Endothelial cell of umbilical vein (primary cell): ENCODE measurements at regions not wholly inside any gene's neighbourhood (a gene's known extent, or its start where the extent isn't known, plus 50 kb on each side); places are given as distances from the start of the nearest gene placed in this dataset.

Source experiments
- BruUV-seq: library from RNA; stranded (reverse); fragments of 400-500 nt; replicated peaks from 2 replicates; lab custom pipeline; 2021; lab: Mats Ljungman, UMichigan
- CTCF ChIA-PET: fragments of 300-600, 350-600 bp; sonication (Branson Sonifier 250); formaldehyde crosslinking; loops from one replicate; lab custom pipeline; 2021; ENCODE audit warnings: antibody characterized with exemption, inconsistent platforms; lab: Charles Lee
- POLR2A ChIA-PET: fragments of 300-600, 350-600 bp; sonication (Branson Sonifier 250); formaldehyde crosslinking; loops from one replicate; lab custom pipeline; 2021; ENCODE audit warnings: antibody characterized with exemption, inconsistent platforms; lab: Charles Lee
- DNase-seq: peaks from one replicate; pipeline ENCODE4 v3.0.0-alpha.2; 2011; ENCODE audit warnings: low read depth, low spot score
- FAIRE-seq: peaks from 2 replicates; lab custom pipeline; 2011; peaks lifted over from hg19 to GRCh38; lab: Jason Lieb, UNC
- H2AFZ ChIP-seq: 2 replicates; pipeline ENCODE4 v1.6.0; 2012; ENCODE audit warnings: low read depth, low read length, control low read depth, inconsistent platforms
- H3K27ac ChIP-seq: 2 replicates; pipeline ENCODE4 v1.5.1; 2011; ENCODE audit warnings: low read depth, mild to moderate bottlenecking, control low read depth, low read length, moderate library complexity; ENCODE audit not compliant: insufficient read depth
- H3K27me3 ChIP-seq, 2 experiments: 2 replicates each; pipeline versions ENCODE4 v1.6.0 to v1.6.1; 2011; ENCODE audit warnings: low read length in 2 of 2, mixed read lengths in 1 of 2; ENCODE audit not compliant: control insufficient read depth in 2 of 2, insufficient read depth in 2 of 2
- H3K36me3 ChIP-seq, 2 experiments: 2 replicates in 1 of 2; 3 replicates in 1 of 2; pipeline ENCODE4 v1.5.1; 2011; ENCODE audit warnings: low read length in 2 of 2, mild to moderate bottlenecking in 1 of 2, moderate library complexity in 1 of 2; ENCODE audit not compliant: control insufficient read depth in 2 of 2, insufficient read depth in 2 of 2; ENCODE audit errors: extremely low read depth in 1 of 2
- H3K4me1 ChIP-seq: 3 replicates; pipeline ENCODE4 v1.5.1; 2011; ENCODE audit warnings: mild to moderate bottlenecking, low read length; ENCODE audit not compliant: control insufficient read depth, insufficient read depth; ENCODE audit errors: extremely low read depth
- H3K4me2 ChIP-seq: 2 replicates; pipeline ENCODE4 v1.6.1; 2011; ENCODE audit warnings: low read length, control low read depth, mixed read lengths; ENCODE audit not compliant: insufficient read depth
- H3K4me3 ChIP-seq, 3 experiments: fragments of 200-600 bp in 1 of 3; sonication (generic), shearing (Covaris generic) in 1 of 3; replicated peaks in 1 of 3; 2 replicates each; pipeline ENCODE4 v1.5.1; 2011 to 2016; ENCODE audit warnings: control low read depth in 3 of 3, low read length in 3 of 3, mild to moderate bottlenecking in 2 of 3, inconsistent platforms in 1 of 3, low read depth in 1 of 3, moderate library complexity in 1 of 3; ENCODE audit not compliant: insufficient read depth in 1 of 3
- H3K79me2 ChIP-seq: 2 replicates; pipeline ENCODE4 v1.6.0; 2012; ENCODE audit warnings: low read length, inconsistent platforms; ENCODE audit not compliant: control insufficient read depth, insufficient read depth
- H3K9ac ChIP-seq: replicated peaks from 2 replicates; pipeline ENCODE3; 2011; ENCODE audit warnings: low read length, control low read depth; ENCODE audit not compliant: insufficient read depth; ENCODE audit errors: extremely low read depth
- H3K9me1 ChIP-seq: replicated peaks from 3 replicates; pipeline ENCODE4 v1.6.0; 2011; ENCODE audit warnings: mild to moderate bottlenecking, low read length; ENCODE audit not compliant: control insufficient read depth, insufficient read depth; ENCODE audit errors: extremely low read depth
- H3K9me3 ChIP-seq: replicated peaks from 2 replicates; pipeline ENCODE4 v1.5.1; 2012; ENCODE audit warnings: low read length, inconsistent platforms; ENCODE audit not compliant: control insufficient read depth, insufficient read depth
- H4K20me1 ChIP-seq: replicated peaks from 2 replicates; pipeline ENCODE3; 2011; ENCODE audit warnings: mild to moderate bottlenecking, low read length; ENCODE audit not compliant: control insufficient read depth, insufficient read depth; ENCODE audit errors: extremely low read depth
- CTCF ChIP-seq, 2 donors: IDR thresholded peaks; 1 replicate in 1 of 2; 2 replicates in 1 of 2; pipeline ENCODE4 v1.5.1; 2011; ENCODE audit warnings: low read length in 2 of 2, mild to moderate bottlenecking in 2 of 2, moderate library complexity in 2 of 2, control low read depth in 1 of 2, inconsistent platforms in 1 of 2, low read depth in 1 of 2; ENCODE audit not compliant: insufficient read depth in 1 of 2; ENCODE audit errors: extremely low read depth in 1 of 2
- EZH2 ChIP-seq: IDR thresholded peaks from 2 replicates; pipeline ENCODE4 v1.6.1; 2012; ENCODE audit warnings: borderline replicate concordance, low read depth, mild to moderate bottlenecking, moderate library complexity, low read length, inconsistent platforms; ENCODE audit not compliant: severe bottlenecking
- FOS ChIP-seq: IDR thresholded peaks from 2 replicates; pipeline ENCODE4 v1.6.1; 2011; ENCODE audit warnings: mild to moderate bottlenecking, low read length, moderate library complexity, borderline replicate concordance; ENCODE audit not compliant: insufficient read depth
- GATA2 ChIP-seq: IDR thresholded peaks from 2 replicates; pipeline ENCODE4 v1.7.0; 2011; ENCODE audit warnings: low read depth, mild to moderate bottlenecking, moderate library complexity, mixed read lengths, low read length; ENCODE audit not compliant: insufficient read length, insufficient read depth
- JUN ChIP-seq: IDR thresholded peaks from 2 replicates; pipeline ENCODE4 v1.6.1; 2011; ENCODE audit warnings: borderline replicate concordance, low read depth; ENCODE audit not compliant: insufficient read length, insufficient read depth
- MAX ChIP-seq: IDR thresholded peaks from 2 replicates; pipeline ENCODE4 v1.6.1; 2011; ENCODE audit not compliant: insufficient read depth, insufficient read length
- MYC ChIP-seq: IDR thresholded peaks from one replicate; pipeline ENCODE4 v1.6.1; 2011; ENCODE audit warnings: mild to moderate bottlenecking, low read depth, low read length
- POLR2A ChIP-seq: IDR thresholded peaks from 2 replicates; pipeline ENCODE4 v1.6.1; 2012; ENCODE audit warnings: low read depth, mild to moderate bottlenecking, control low read depth, low read length
- POLR2AphosphoS5 ChIP-seq: IDR thresholded peaks from 2 replicates; pipeline ENCODE4 v1.6.1; 2012; ENCODE audit warnings: low read depth, mild to moderate bottlenecking, control low read depth, low read length, moderate library complexity; ENCODE audit not compliant: insufficient read depth
- dilution Hi-C: fragments of 300-500 bp; cut with MboI; formaldehyde crosslinking; loops from one replicate; pipeline ENCODE4 v1.15.0; 2019; ENCODE audit warnings: low sequenced_read_pairs; ENCODE audit not compliant: extremely low pct_ligation_motif_present
- intact Hi-C: fragments of 100-400 bp; cut with micrococcal nuclease; formaldehyde crosslinking; loops from one replicate; pipeline ENCODE4 v1.10.0; 2022

GRCh38 chr9:26753971-26754370, 138.6 kb downstream of the CAAP1 start:
- BruUV-seq, result no TSS peak
- Histone ChIP-seq H2AFZ (no peak overlapping the region), H3K9me1 (no peaks in the 10 kb centered on the region), H3K36me3 (no peaks in the 10 kb centered on the region), H3K4me3 (no peak overlapping the region), H3K27ac (no peak overlapping the region), H3K9ac (no peak overlapping the region), H3K4me1 (no peaks in the 10 kb centered on the region), H3K79me2 (no peaks in the 10 kb centered on the region), H4K20me1 (no peaks in the 10 kb centered on the region), H3K27me3 (peaks cover 2 to 7% of the 10 kb centered on the region in 2 experiments), H3K9me3 (no peaks in the 10 kb centered on the region), H3K4me2 (no peak overlapping the region)
- dilution Hi-C loops, result no loop called here
- FAIRE-seq, result no peak
- TF ChIP-seq EZH2 (no peak), POLR2AphosphoS5 (no peak)
- CTCF ChIA-PET, result no interaction called here
- intact Hi-C loops, result no loop called here
- no peak for DNase-seq
- POLR2A ChIA-PET, result no interaction called here

- BruUV-seq, result no TSS peak
- H3K4me2 ChIP-seq, result no peak overlapping the region
- DNase-seq, result no peak
- no peaks in the 10 kb centered on the region for H4K20me1 ChIP-seq
- no peak overlapping the region for H3K4me3 ChIP-seq
- no peaks in the 10 kb centered on the region for H3K9me1 ChIP-seq
- H3K36me3 ChIP-seq, result no peaks in the 10 kb centered on the region
- H3K27ac ChIP-seq, result no peak overlapping the region
- H2AFZ ChIP-seq, result no peak overlapping the region
- dilution Hi-C loops (no loop called here), intact Hi-C loops (no loop called here)
- H3K4me1 ChIP-seq, result no peaks in the 10 kb centered on the region
- ChIA-PET CTCF (no interaction called here), POLR2A (no interaction called here)
- peaks cover 0 to 2% of the 10 kb centered on the region in 2 experiments for H3K27me3 ChIP-seq
- no peaks in the 10 kb centered on the region for H3K9me3 ChIP-seq
- no peak overlapping the region for H3K9ac ChIP-seq
- no peaks in the 10 kb centered on the region for H3K79me2 ChIP-seq
- TF ChIP-seq EZH2 (no peak), POLR2A (no peak), FOS (no peak), GATA2 (no peak), CTCF (IDR thresholded peaks at IDR 0.05; ENCODE audit: extremely low read depth in 1 of 2, insufficient read depth in 1 of 2, low read depth in 1 of 2, low read length in 2 of 2) (no peak), MYC (no peak), MAX (no peak), POLR2AphosphoS5 (no peak), JUN (no peak)
- no peak for FAIRE-seq
These were observed 142.4 kb downstream of the CAAP1 start for GRCh38 chr9:26750162-26750561.
